ENCODE measurements at regions not wholly inside any gene's neighbourhood (a gene's known extent, or its start where the extent isn't known, plus 50 kb on each side); places are given as distances from the start of the nearest gene placed in this dataset.

- peaks cover 0 to 6% (median 0%) of the 10 kb centered on the region in 3 donors for H3K4me1 ChIP-seq
- H3K36me3 ChIP-seq = no peaks in the 10 kb centered on the region
- no peak overlapping the region for H3K4me3 ChIP-seq
- no peak for TF ChIP-seq CTCF (IDR thresholded peaks at IDR 0.05)
- TF ChIP-seq EP300 (IDR thresholded peaks at IDR 0.05) = no peak
- 48% methylated on average over 4 of the region's 4 CpGs for WGBS, 2 donors (ENCODE audit: low coverage in 1 of 2)
- no peak for ATAC-seq
- no peaks in the 10 kb centered on the region for H3K9me3 ChIP-seq
- no peaks in the 10 kb centered on the region for H3K27me3 ChIP-seq
- H3K27ac ChIP-seq = no peak overlapping the region
Measured at GRCh38 chr3:83738202-83738601, 1220.6 kb upstream of the CADM2 start.

- Histone ChIP-seq H3K4me3 (no peak overlapping the region), H3K27ac (no peak overlapping the region), H3K36me3 (no peaks in the 10 kb centered on the region), H3K9me3 (no peaks in the 10 kb centered on the region), H3K27me3 (no peaks in the 10 kb centered on the region), H3K4me1 (peaks cover 0 to 6% (median 0%) of the 10 kb centered on the region in 3 donors)
- ATAC-seq = no peak
- TF ChIP-seq EP300 (IDR thresholded peaks at IDR 0.05) (no peak), POLR2AphosphoS5 (IDR thresholded peaks at IDR 0.05) (no peak), CTCF (IDR thresholded peaks at IDR 0.05) (no peak), POLR2A (IDR thresholded peaks at IDR 0.05) (no peak)
- WGBS, 2 donors (ENCODE audit: low coverage in 1 of 2) = 37 to 78% methylated on average over 1 of the region's 1 CpG
Measured at GRCh38 chr3:83740504-83740903, 1218.3 kb upstream of the CADM2 start.

- no peak for TF ChIP-seq POLR2A (IDR thresholded peaks at IDR 0.05)
- TF ChIP-seq CTCF (IDR thresholded peaks at IDR 0.05) = no peak
- TF ChIP-seq POLR2AphosphoS5 (IDR thresholded peaks at IDR 0.05) = no peak
- no peak for TF ChIP-seq EP300 (IDR thresholded peaks at IDR 0.05)
- WGBS, 2 donors (ENCODE audit: low coverage in 1 of 2) = 54% methylated on average over 1 of the region's 1 CpG; no CpG with 5 or more reads in 1 of the 2 donors
- no peaks in the 10 kb centered on the region for H3K9me3 ChIP-seq
- H3K4me1 ChIP-seq = no peaks in the 10 kb centered on the region
- H3K4me3 ChIP-seq = no peak overlapping the region
- no peak for ATAC-seq
- no peak overlapping the region for H3K27ac ChIP-seq
- H3K36me3 ChIP-seq = no peaks in the 10 kb centered on the region
- no peaks in the 10 kb centered on the region for H3K27me3 ChIP-seq
Measured at GRCh38 chr3:83765956-83766355, 1192.8 kb upstream of the CADM2 start.

- H3K27me3 ChIP-seq = no peaks in the 10 kb centered on the region
- no peak for ATAC-seq
- H3K27ac ChIP-seq = no peak overlapping the region
- WGBS, 2 donors (ENCODE audit: low coverage in 1 of 2) = 83% methylated on average over 7 of the region's 17 CpGs; no CpG with 5 or more reads in 1 of the 2 donors
- H3K36me3 ChIP-seq = no peaks in the 10 kb centered on the region
- H3K9me3 ChIP-seq = no peaks in the 10 kb centered on the region
- no peak overlapping the region for H3K4me3 ChIP-seq
- TF ChIP-seq POLR2A (IDR thresholded peaks at IDR 0.05) (no peak), POLR2AphosphoS5 (IDR thresholded peaks at IDR 0.05) (no peak), EP300 (IDR thresholded peaks at IDR 0.05) (no peak)
- no peaks in the 10 kb centered on the region for H3K4me1 ChIP-seq
Measured at GRCh38 chr3:83769791-83770663, 1188.8 kb upstream of the CADM2 start.

GRCh38 chr3:83770664-83771402 lies 1188.0 kb upstream of the CADM2 start:
- H3K9me3 ChIP-seq = no peaks in the 10 kb centered on the region
- 89 to 96% methylated on average over 3 to 5 of the region's 7 CpGs for WGBS, 2 donors (ENCODE audit: low coverage in 1 of 2)
- no peaks in the 10 kb centered on the region for H3K4me1 ChIP-seq
- no peak for ATAC-seq
- no peaks in the 10 kb centered on the region for H3K27me3 ChIP-seq
- no peaks in the 10 kb centered on the region for H3K36me3 ChIP-seq
- no peak overlapping the region for H3K4me3 ChIP-seq
- H3K27ac ChIP-seq = no peak overlapping the region
- no peak for TF ChIP-seq CTCF (IDR thresholded peaks at IDR 0.05)
- no peak for TF ChIP-seq POLR2AphosphoS5 (IDR thresholded peaks at IDR 0.05)
- no peak for TF ChIP-seq EP300 (IDR thresholded peaks at IDR 0.05)
- TF ChIP-seq POLR2A (IDR thresholded peaks at IDR 0.05) = no peak
